AG08396 (cell line): ENCODE measurements at regions not wholly inside any gene's neighbourhood (a gene's known extent, or its start where the extent isn't known, plus 50 kb on each side); places are given as distances from the start of the nearest gene placed in this dataset.
A peak's percentile ranks its signal among the peaks of the same experiment; 100 is the strongest.

Source experiments
- DNase-seq: peaks from one replicate; pipeline ENCODE4 v3.0.0; 2012; ENCODE audit warnings: low spot score, mixed read lengths

DNA sequence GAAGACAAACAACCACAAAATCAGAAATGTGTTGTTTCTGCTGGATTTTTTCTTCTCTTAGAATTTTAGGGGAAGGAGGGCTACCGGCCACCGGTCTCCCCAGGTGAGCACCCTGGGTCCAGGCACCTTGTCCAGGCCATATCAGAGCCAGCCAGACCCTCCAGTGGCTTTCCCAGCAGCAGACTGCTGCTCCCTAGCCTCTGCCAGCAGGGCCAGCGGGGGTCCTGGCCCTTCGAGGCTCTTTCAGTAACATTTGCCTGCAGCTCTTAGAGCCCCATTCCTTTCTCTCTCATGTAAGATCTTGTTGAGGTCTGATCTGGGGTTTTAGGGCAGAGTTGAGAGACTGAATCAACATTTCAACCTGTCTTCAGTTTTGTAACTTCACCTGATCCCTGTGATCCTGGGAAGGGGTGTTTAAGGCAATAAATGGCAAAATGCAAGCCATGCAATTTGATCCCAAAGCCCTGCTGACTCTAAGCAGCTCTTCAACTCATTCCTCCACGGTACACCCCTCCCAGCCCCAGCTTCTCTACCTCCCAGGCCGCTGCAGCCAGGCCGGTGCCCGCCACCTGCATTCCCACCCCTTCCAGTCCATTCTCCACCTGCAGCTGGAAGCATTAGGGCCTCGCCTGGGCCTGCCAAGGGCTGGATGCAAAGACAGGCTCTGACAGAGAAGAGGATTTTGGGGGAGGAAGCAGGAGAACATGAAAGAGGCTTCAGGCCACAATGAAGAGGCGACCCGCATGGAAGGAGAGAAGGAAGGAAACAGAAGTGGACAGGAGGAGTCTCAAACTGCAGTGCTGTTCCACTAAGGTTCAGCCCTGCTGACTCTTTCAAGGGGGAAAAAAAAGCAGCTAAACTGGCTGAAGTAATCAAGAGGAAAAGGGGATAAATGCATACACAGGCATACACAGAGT lies 113.0 kb upstream of the FGF3 start:
- DNase-seq, result no peak

DNA sequence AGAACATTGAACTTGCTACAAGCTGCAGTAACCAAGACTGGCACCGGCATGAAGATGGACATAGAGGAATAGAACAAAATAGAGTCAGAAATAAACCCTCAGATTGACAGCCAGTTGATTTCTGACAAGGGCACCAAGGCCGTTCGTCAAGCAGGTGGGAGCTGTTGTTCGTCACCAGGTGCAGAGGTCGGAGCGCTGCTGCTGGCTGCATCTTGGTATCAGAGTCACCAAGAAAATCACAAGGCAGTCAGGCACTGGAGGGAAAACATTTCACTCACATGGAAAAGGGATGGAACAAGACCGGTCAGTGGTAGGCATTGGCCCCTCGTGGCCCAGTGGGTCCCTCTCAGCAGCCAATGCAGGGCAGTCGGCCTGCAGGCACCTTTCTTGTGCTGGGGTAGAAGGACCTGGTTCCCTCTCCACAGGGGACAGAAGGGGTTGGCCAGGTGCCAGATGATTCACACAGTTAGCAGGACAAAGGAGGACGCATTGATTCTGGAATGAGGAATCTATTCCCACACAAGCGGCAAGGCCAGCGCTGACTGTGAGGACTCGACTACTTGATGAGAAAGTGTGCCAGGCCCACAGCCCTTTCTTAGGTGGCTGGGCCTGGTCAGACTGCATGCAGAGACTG lies 115.8 kb upstream of the FGF3 start:
- DNase-seq, result no peak

DNA sequence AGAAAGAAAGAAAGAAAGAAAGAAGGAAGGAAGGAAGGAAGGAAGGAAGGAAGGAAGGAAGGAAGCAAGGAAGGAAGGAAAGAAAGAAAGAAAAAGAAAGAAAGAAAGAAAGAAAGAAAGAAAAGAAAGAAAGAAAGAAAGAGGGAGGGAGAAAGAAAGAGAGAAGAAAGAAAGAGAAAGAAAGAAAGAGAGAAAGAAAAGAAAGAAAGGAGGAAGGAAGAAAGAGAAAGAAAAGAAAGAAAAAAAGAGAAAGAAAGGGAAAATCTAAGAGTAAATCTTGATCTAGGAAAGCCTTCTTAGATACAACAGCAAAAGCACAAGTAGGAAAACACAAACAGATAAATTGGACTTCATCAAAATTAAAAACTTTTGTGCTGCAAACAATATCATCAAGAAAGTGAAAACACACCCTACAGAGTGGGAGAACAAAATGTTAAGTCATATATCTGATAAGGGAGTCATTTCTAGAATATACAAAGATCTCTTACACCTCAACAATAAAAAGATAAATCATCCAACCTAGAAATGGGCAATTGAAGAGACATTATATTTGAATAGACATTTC lies 116.8 kb upstream of the FGF3 start:
- no peak for DNase-seq

DNA sequence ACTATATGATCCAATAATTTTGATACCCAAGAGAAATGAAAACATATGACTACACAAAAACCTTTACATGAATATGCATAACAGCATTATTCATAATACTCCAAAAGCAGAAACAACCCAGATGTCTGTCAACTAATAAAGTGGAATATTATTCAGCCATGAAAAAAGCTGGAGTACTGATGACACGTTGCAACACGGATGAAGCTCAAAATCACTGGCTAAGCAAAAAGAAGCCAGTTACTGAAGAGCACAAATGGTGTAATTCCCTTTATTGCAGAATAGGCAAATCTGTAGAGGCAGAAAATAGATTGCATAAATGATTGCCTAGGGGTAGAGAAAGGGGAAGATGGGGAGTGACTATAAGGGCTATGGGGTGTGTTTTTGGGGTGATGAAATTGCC lies 117.6 kb upstream of the FGF3 start:
- DNase-seq, result no peak

DNA sequence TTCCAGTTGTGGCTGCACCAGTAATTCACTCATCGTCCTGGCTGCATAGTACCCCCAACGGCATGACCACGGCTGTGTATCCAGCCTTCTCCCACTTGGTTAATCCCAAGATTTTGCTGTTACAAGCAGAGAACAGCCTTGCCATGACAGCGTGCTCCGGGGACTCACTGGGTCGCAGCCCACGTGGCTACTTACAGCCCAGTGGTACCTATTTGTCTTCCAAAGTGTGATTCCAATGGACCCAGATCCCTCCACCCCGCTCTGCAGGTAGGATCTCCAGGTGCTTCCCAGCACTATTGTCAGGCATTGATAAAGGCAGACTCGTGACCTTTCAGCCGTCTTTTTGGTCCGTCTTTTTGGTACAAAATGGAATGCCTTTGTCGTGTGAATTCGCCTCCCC lies 119.0 kb upstream of the FGF3 start:
- no peak for DNase-seq

DNA sequence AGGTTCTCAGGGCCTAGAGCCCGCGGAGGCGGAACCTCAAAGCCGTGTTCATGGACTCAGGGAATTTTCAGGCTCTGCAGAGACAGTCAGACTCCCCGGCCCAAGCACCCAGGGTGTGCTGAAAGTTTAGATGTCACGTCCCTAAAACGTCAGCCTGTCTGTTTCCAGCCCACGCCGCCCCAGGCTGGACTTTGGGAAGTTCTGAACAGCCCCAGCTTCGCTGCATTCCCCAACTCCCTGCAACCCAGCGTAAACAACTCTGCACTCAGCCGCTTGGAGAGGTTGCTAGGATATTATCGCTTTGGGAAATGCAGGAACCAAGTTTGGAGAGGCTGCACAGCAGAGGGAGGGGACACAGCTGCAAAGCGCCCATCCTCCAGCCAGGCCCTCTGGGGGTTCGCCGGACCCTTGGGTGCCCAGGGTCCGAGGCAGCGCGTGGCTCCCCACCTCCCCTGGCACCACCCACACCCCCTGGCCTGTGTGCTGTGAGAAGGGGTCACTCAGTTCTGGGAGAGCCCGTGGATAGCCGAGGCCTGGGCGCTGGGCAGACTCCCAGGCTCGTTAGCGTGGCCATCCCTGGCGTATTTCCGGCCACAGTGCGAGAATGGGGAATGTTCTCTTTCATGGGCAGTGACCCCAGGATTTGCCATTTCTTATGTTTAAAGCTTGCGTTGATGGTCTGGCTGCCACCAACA lies 120.5 kb upstream of the FGF3 start:
- DNase-seq, result peak; percentile 68

DNA sequence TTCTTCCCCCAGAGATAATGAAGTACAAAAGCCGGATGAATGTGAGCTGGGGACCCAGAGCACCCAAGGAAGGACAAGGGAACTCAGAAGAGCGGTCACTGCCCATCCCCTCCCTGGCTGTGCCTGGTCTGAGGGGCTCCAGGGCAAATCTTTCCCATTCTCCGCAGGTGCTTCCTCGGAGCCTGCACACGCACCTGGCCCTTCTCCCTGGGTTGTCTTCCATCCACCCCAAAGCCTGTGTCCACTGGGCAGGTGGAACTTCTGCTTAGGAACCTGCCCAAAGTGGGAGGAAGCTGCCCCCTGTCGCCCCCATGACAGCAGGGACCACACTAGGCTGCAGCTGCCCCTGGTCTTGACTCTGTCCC lies 121.0 kb upstream of the FGF3 start:
- DNase-seq, result no peak

DNA sequence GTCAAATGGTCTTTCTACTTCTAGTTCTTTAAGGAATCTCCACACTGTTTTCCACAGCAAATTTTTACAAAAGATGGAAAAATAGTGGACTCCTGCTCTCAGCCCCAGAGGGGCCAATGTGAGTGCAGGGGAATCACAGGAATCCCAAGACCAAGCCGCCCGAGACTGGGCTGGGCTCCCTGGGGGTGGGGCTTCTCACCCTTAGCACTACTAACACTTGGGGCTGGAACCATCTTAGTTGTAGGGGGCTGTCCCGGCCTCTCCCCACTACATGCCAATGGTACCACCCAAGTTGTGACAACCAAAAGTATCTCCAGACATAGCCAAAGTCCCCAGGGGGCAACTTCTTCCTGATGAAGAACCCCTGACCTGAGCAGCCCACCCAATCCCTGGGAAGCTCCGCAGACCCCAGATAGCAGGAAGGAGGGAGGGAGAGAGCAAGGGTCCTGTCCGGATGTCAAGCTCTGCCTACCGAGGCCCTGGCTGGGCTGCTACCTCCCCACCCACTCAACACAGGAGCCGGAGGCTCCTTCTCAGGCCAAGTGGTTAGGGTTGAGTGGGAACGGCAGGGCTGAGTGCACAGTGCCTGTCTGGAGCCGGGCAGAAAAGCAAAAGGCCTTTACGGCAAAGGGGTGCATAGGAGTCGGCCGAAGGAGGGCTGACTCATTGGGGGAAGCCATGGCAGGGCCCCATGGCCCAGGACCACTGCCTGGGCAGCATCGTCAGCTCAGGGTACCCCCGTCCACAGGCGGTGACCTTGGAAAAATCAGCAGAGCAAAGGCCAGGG lies 122.5 kb upstream of the FGF3 start:
- no peak for DNase-seq

DNA sequence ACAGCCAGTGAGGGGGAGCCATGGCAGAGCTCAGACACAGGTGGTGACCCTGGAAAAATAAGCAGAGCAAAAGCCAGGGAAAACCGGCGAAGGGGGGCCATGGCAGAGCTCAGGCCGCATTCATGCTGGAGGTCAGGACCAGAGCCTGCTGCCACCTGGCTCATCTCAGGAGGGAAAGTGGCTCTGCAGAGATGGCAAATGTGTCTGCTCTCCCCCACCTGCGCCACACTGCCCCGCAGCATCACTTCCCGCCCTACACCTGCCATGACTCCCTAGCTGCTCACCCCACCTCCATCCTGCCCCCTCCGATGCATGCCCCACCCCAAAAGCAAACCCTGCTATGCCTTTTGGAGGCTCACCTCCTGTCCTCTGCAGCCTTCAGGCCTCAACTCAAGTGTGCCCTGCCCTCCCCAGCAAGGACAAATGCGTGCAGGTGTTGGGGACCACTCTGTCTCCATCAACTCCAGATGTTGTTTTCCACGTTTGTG lies 123.2 kb upstream of the FGF3 start:
- DNase-seq, result no peak

DNA sequence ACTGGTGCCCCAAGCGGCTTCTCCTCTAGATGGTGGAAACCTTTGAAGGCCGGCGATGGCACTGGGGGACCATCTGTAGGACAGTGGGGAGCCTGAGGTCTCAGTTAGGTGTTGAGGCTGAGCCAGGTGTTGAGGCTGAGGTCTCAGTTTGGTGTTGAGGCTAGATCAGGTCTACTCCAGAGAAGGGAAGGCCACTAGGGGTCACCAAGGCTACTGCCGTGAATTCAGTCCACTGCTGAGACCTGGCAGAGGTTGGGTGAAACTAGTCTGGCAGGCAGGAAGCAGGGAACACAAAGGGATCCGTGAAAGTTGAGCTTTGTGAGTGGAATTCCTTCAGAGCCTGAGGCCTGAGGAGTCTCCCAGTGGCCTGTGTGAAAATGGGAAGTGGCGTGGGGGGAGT lies 123.8 kb upstream of the FGF3 start:
- no peak for DNase-seq

DNA sequence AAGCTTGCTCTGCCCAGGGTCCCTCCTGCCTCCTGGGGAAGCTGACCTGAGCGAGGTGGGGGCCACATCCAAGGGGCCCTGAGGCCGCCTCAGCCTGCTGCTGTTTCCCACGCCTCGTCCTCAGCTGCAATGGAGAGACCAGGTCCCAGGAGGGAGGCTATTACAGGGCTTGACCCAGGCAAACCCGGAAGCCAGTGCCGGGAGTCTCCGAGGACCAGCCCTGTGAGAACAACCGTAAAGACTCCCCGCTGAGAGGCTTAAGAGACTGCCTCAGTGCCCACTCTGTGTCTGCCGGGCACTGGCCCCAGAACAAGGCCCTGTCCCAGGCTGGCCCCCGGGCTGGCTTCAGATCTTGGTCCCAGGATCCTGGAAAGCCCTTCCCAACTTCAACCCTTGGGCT lies 124.3 kb upstream of the FGF3 start:
- DNase-seq, result no peak

DNA sequence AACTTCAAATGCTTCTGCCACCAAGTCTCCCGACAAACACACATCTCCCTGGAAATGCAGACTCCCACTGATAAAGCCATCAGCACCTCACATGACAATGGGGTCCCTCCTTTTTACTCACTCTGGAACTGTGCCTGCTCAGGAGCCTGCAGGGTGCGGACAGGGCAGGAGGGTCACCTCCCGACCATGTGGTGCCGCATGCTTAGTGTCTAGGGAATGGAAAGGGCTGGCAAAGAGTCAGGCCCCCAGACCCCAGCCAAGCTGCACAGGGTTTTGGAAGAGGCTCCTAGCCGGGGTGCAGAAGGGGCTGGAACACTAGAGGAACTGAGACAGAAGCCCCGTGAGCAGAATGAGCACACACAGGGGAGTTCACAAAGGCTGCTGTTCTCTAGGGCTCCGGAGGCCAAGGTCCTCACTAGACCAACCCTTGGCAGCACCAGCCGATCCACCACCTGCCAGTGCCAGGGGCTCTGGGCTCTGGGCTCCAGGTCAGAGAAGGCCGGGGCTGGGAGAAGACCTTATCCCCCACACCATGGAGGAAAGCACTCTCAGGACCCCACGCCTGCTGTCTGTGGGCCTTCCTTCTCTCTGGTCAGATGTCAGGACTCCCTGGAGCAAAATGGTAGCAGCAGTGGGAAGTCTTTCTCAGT lies 125.1 kb upstream of the FGF3 start:
- DNase-seq, result no peak

DNA sequence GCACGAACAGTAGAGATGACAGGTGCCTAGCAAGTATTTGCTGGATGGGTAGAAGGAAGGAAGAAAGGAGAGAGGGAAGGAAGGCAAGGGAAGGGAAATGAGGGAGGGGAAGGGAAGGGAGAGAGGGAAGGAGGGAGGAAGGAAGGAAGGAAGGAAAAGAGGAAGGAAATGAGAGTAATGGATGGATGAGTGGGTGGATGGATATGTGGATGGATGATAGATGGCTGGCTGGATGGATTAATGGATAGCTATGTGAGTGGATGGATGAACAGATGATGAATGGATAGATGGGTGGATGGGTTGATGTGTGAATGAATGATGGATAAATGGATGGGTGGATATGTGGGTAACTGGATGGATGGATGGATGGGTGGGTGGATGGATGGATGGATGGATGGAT lies 125.9 kb upstream of the FGF3 start:
- no peak for DNase-seq

DNA sequence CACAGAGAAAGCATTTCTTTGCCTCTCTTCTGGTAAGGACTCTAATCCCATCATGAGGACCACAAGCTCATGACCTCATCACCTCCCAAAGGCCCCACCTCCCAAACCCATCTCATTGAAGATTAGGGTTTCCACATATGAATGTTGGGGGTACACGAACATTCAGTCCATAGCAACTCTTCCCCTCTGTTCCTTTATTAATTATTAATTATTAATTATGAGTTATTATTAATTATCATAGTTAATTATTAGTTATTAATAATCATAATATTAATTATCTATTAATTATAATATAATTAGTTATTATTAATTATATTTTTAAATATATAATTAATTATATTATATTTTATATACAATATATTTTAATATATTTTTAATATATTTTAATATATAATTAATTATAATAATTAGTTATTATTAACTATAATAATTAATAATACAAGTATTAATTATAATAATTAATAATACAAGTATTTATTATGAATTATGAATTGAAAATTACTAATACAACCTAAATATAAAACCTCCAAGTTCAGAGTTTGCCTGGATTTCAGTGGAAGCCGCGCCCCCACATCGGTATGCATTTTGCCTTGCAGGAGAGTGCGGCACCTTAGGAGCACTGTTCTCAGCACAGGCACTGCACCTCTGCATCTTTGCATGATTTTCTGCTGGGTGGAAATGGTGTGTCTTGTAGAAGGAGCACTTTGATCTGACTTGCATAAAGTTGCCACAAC lies 128.0 kb upstream of the FGF3 start:
- no peak for DNase-seq

DNA sequence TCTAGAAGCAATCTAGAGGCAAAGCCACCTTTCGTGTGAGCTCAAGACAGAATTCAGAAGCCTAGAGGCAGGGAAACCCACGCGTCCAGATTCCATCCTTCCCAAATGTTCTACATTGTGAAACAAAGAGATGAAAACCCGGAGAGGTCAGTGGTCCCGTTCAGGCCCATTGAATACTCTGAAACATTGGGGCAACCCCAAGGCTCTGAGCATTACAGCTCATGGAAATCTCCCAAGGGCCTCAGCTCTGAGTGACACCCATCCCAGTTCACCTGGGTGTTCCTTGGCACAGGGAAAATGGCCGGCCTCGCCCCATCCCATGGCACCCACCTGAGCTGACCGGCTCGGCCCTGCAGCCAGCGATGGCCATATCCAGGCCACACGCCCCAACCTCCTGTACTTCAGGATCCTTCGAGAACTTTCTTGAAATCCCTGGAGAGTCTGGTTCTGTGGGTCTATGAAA lies 128.6 kb upstream of the FGF3 start:
- DNase-seq, result no peak

DNA sequence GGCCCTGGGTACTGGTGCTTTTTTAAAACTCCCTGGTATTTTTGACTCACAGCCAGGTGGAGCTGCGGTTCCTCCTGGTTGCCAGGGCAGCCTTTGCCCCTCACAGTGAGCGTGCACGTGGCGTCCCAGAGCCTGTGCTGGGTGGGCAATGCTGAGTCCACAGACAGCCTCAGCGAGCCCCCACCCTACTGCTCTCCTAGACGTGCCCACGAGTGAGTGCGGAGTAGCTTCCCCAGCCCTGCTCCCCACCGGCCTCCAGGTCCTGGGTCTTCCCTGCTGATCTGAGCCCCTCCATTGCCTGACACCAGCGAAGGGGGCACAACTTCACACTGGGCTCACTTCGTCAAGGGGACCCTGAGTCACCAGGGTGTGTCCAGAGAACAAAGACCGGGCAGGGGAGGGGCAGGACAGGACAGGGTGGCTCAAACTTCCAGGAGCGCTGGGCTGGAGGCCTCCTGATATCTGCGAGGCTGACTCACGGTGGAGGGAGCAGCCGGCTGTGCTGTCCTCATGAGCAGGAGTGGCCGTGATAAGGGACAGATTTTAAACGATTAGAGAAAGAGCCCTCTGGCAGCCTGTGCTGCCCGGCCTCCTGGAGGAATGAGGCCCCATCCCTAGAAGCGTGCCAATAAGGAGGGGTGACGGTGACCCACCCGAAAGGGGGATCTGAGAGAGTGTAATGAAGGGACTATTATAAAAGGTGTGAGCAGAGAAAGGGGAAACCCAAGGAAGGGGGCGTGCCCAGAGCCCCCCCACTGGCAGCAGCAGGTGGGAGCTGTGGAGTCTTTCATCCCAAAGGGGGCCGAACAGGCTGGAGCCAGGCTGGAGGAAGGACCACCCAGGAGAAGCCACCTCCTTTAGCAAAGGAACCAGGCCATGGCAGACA lies 129.3 kb upstream of the FGF3 start:
- DNase-seq, result no peak

DNA sequence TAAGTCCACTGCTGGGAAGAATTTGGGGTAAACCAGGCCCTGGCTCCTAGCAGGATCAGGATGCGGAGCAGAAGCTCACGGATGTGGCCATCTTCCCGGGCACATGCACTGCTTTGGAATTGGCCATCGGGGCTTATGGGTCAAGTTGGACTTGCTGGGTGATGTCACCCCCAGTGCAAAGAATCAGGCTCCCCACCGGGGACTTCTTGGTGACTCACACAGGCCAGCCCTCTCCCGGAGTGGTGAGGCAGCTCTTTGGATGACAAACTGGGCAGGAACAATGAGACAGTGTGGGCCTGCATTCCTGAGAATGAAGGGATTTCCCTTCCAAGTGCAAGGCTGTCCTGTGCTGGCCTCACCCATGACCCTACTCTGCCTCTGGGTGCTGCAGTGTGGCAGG lies 128.8 kb upstream of the ANO1 start:
- peak; percentile 91 for DNase-seq

DNA sequence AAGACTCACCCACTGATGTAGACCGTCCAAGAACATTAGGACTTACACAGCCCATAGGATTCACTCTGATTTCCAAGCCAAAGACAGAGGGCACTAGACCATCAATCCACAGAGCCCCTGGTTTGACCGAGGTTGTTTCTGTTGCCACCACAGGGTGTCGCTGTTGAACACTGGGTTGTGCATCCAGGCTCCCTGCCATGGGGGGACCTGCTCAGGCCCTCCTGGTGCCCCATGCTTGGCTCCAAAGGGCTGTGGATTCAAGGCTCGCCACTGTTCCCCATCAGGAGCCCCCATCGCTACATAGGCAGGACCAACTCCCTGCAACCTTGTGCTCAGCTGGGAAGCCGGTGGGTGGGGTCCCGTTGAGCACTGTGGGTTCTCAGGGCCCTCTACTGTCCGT lies 128.0 kb upstream of the ANO1 start:
- DNase-seq, result peak; percentile 38

DNA sequence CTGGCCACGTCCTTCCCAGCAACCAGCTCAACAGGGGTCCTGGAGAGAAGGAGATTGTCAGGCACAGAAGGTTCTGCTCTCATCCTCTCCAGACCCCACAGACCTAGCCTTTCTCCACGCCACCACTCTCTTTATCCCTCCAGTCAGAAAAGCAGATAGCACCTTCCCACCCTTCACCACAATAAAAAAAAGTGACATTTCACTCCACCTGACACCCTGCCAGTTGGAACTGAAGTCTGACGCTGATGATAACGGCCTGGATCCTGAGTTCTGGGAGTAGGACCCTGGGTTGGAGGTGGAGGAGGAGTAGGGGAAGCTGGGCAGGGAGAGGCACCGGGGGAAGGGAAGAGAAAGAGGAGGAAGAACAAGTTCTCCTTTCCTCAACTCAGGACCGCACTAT lies 127.5 kb upstream of the ANO1 start:
- no peak for DNase-seq

DNA sequence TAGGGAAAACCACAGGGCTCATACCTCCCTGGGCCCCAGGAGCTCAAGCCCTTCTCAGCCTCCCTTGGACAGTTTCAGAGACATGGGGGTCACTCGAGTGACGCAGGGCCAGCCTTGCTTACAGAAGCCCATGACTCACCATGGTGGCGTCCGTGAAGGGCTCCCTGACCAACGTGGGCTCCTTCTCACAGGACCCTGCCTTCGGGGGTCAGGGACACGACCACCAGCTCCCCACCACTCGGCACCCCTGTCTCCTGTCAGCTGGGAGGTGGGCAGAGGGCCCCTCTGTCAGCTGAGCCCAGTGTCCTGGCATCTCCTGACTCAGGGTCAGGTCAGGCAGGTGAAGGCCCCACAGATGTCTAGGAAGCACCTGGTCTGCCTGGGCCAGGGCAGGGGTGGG lies 126.3 kb upstream of the ANO1 start:
- no peak for DNase-seq
